ENCODE measurements at regions not wholly inside any gene's neighbourhood (a gene's known extent, or its start where the extent isn't known, plus 50 kb on each side); places are given as distances from the start of the nearest gene placed in this dataset.

DNA sequence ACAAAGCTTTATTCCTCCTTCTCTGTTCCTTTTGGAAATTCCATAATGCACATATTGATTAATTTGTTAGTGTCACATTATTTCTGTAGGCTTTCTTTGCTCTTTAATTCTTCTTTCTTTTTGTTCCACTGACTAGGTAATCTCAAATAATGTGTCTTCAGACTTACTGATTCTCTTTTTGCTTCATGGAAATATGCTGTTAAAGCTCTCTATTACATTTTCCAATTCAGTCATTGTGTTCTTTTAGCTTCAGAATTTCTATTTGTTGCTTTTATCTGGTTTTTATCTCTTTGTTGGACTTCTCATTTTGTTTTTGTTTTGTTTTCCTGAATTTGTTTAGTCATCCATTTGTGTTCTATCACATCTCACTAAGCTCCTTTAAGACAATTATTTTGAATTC, 147.0 kb upstream of the EOMES start:
- no peak for ATAC-seq
- no peak overlapping the region for H3K4me3 ChIP-seq
- no peaks in the 10 kb centered on the region for H3K36me3 ChIP-seq
- H3K27ac ChIP-seq: no peak overlapping the region
- no peaks in the 10 kb centered on the region for H3K27me3 ChIP-seq
- DNase-seq: no peak
- TF ChIP-seq, protein P1, sequence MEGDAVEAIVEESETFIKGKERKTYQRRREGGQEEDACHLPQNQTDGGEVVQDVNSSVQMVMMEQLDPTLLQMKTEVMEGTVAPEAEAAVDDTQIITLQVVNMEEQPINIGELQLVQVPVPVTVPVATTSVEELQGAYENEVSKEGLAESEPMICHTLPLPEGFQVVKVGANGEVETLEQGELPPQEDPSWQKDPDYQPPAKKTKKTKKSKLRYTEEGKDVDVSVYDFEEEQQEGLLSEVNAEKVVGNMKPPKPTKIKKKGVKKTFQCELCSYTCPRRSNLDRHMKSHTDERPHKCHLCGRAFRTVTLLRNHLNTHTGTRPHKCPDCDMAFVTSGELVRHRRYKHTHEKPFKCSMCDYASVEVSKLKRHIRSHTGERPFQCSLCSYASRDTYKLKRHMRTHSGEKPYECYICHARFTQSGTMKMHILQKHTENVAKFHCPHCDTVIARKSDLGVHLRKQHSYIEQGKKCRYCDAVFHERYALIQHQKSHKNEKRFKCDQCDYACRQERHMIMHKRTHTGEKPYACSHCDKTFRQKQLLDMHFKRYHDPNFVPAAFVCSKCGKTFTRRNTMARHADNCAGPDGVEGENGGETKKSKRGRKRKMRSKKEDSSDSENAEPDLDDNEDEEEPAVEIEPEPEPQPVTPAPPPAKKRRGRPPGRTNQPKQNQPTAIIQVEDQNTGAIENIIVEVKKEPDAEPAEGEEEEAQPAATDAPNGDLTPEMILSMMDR (IDR thresholded peaks at IDR 0.05): no peak
- H3K9me3 ChIP-seq: peaks cover 8% of the 10 kb centered on the region
- intact Hi-C loops (cut with DNase I): no loop called here
- H3K4me1 ChIP-seq: no peaks in the 10 kb centered on the region

DNA sequence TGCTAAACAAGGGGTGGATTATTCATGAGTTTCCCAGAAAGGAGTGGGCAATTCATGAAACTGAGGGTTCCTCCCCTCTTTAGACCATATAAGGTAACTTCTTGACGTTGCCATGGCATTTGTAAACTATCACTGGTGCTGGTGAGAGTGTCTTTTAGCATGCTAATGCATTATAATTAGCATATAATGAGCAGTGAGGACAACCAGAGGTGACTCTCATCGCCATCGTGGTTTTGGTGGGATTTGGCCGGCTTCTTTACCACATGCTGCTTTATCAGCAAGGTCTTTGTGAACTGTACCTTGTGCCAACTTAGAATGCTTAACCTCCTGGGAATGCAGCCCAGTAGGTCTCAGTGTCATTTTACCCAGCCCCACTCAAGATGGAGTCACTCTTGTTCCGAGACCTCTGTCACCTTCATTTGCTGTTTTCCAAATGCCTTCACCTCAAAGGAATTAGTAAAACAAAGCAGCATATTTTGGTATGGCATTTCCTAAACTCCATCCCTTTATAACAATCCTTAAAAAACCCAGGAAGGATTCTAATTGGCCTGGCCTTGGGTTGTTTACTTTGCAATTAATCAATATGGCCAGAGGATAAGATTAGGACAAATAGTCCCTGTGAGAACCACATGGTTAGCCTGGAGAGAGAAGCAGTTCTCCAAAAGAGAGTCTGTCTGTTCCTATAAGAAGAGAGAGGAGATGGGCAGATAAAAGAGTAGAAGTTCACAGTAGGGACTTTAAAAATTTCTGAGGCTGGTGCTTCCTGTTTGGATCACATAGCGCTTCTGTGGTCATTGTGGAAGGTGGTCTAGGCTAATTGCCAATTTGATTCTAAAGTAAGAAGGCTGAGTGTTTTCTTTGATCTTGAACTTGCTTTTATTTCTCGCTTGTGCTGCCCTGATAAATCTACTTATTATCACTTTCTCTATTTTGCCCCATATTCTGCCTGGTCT, 155.2 kb upstream of the EOMES start:
- intact Hi-C loops (cut with DNase I): no loop called here
- Histone ChIP-seq H3K27ac (no peak overlapping the region), H3K36me3 (no peaks in the 10 kb centered on the region), H3K4me1 (peaks cover 6% of the 10 kb centered on the region), H3K27me3 (no peaks in the 10 kb centered on the region), H3K9me3 (no peaks in the 10 kb centered on the region), H3K4me3 (no peak overlapping the region)
- ATAC-seq: no peak
- TF ChIP-seq, protein P1 (IDR thresholded peaks at IDR 0.05): no peak
- DNase-seq: no peak

DNA sequence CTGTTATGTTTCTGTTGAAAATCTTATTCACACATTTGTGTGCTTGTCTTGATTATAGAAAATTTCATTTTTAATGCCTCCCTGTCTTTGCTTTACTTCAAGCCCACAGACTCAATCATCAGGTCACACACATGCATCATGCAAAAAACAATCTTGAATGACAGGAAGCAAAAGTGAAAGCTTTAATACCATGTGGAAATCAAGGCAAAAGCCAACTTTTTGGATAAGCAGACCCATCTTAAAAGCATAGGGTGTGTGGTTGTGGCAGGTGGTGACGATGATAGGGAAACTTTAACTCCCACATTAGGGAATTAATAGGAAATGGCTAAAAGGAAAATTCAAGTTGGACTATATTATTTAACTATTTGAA, 155.9 kb upstream of the EOMES start:
- TF ChIP-seq, protein P1 (IDR thresholded peaks at IDR 0.05): no peak
- ATAC-seq (no peak), DNase-seq (no peak)
- no peak overlapping the region for H3K4me3 ChIP-seq
- H3K9me3 ChIP-seq: no peaks in the 10 kb centered on the region
- peaks cover 6% of the 10 kb centered on the region for H3K4me1 ChIP-seq
- H3K36me3 ChIP-seq: no peaks in the 10 kb centered on the region
- no peak overlapping the region for H3K27ac ChIP-seq
- H3K27me3 ChIP-seq: no peaks in the 10 kb centered on the region
- intact Hi-C loops (cut with DNase I): no loop called here

DNA sequence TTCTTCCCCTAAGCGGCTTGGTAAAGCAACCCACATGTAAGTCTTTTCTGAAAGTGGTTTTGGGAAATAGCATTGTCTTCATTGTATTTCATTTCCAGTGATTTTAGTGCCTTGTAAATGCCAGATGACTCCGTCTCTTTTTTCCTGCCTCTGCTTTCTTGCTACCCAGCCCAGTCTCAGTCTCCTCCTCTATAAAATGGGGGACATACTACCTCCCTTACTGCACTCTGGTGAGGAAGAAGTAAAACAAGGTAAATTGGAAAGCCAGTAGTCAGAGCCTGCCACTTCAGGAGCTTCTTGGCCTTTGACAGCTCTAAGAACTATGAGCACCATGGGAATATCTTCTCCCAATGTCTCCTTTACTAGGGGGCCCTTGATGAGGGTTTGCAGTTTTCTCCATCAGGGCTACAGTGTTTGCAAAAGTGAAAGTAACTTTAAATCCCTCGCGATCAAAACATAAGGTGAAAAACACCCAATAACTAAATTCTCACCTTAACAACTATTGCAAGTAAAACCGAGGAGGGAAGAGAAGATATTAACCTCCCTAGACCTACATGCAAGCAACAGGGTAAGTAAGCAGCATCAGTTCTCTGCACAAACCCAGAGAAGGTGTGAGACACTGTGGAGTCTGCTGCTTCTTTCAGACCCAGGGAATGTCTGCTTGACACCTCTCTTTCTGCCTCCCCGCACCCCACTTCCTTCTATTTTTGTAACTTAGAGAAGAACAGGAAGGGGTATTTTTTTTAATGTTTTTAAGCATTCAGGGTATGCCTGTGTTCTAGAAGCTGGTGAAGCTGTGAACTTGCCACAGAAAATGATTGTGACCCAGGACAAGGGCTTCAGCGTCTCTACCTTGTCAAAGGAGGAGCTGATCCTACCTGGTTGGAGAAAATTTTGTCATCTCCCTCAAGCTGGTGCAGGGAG, 159.1 kb upstream of the EOMES start:
- no peak overlapping the region for H3K27ac ChIP-seq
- H3K9me3 ChIP-seq: no peaks in the 10 kb centered on the region
- no peaks in the 10 kb centered on the region for H3K36me3 ChIP-seq
- TF ChIP-seq, protein P1 (IDR thresholded peaks at IDR 0.05): no peak
- peaks cover 6% of the 10 kb centered on the region for H3K4me1 ChIP-seq
- ATAC-seq (peak; percentile 32), DNase-seq (no peak)
- intact Hi-C loops (cut with DNase I): no loop called here
- H3K27me3 ChIP-seq: no peaks in the 10 kb centered on the region
- peak overlapping the region; percentile 15 for H3K4me3 ChIP-seq

DNA sequence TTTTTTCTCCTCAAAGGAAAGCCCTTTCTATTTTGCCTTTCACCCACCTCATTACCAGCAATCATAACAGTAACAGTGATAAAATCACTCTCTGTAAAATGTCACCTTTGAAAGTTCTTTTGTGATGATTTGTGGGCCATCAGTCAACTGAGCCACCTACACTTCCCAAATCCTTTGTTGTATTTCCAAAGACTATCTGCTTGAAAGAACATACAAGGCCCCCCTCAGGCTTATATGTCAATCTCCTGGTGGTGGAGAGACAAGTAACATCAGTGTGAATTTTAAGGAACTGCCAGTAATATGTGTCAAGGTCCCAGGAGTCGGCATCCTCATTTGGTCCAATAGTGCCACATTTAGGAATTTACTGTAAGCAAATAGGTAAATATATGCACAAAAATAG, 161.1 kb upstream of the EOMES start:
- ATAC-seq: no peak
- H3K27ac ChIP-seq: no peak overlapping the region
- no peak overlapping the region for H3K4me3 ChIP-seq
- no peaks in the 10 kb centered on the region for H3K36me3 ChIP-seq
- H3K9me3 ChIP-seq: no peaks in the 10 kb centered on the region
- H3K27me3 ChIP-seq: no peaks in the 10 kb centered on the region
- TF ChIP-seq, protein P1 (IDR thresholded peaks at IDR 0.05): no peak
- H3K4me1 ChIP-seq: no peaks in the 10 kb centered on the region
- DNase-seq: no peak
- intact Hi-C loops (cut with DNase I): no loop called here
